Right renal pelvis (tissue), 4 donors: ENCODE measurements at regions not wholly inside any gene's neighbourhood (a gene's known extent, or its start where the extent isn't known, plus 50 kb on each side); places are given as distances from the start of the nearest gene placed in this dataset.

Experiments
- DNase-seq, 4 donors: peaks; one replicate each; pipeline ENCODE4 v3.0.0-alpha.2; 2013; ENCODE audit warnings: low read depth in 4 of 4, low spot score in 3 of 4, missing footprints in 1 of 4

DNA sequence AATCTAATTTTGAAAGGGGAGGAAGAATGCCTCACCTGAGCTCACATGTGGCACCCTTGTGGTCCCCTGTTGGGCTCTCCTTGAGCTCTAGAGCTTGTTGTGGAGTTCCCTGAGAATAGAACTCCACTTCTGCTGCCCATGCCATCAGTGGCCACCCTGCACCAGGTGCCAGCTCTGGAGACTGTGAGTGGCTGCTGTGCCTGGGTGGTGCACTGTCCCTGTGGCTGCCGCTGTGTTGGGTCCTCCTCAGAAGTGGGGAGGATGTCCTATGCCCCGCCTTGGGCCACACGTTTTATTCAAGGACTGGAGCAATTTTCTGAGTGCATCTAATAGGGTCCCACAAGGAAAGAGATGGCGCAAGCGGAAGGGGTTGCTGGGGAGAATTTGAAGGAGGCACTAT is 67.9 kb upstream of the MAP3K7 start:
- no peak for DNase-seq

GRCh38 chr6:90654166-90654565 is 67.3 kb upstream of the MAP3K7 start:
- DNase-seq, result no peak

- DNase-seq, result no peak
Observed at GRCh38 chr6:90653750-90654149, 66.9 kb upstream of the MAP3K7 start.

- no peak for DNase-seq
Observed at GRCh38 chr6:90650041-90650940, 63.4 kb upstream of the MAP3K7 start.

DNA sequence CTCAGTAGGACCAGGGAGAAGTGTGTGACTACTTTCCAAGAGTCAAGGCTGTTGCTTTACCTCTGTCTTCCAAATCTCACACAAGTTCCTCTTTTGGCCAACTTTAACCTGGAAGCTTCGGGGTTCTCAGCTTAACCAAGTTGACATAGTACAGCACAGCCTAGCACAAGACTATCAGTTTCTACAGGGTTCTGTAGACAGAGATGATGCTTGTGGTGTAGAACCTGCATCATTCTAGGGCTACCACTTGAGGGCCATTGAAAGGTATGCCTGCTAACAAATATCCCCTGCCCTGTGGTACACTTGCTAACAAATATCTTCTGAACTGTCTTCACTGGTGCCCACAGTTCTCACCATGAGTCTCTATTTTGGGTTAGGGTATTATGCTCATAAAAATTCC is 62.0 kb upstream of the MAP3K7 start:
- no peak for DNase-seq

DNA sequence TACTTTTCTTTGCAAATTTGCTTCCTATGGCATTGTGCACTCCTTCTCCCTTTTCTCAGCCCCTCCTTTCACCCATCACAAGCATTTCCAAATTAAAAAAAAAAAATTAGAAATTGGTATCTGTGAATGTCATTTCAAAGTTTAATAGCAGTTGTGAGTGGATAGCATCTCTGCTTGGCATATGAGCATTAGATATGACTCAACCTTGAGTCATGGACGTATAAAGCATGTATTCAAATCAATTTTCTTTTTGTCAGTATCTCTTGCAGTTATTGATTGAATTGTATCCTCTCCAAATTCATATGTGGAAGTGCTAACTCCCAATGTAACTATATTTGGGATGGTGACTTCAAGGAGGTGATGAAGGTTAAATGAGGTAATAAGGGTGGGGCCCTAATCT is 60.1 kb upstream of the MAP3K7 start:
- DNase-seq, result no peak

- DNase-seq, result no peak
Observed at GRCh38 chr6:90645634-90646033, 58.8 kb upstream of the MAP3K7 start.

DNA sequence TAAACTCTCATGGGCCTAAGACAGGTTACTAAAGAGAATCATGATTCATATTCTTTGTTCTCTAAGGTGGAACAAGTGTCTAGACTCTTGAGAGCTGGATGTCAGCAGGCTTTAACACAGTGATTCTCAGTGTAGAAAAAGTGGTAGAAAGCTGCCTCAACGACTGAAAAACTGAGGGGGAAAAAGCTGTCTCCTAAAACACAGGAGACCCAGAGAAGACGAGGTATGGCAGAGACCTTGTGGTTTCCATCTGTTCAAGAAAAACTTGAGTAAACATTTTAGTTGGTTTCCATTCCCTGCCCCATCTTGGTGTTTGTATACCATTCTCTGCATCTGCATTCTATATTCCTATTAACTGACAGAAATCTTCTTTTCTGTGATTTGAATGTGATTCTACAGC is 57.6 kb upstream of the MAP3K7 start:
- no peak for DNase-seq

- DNase-seq, result peak in 1 of 4 donors; percentile 13
Observed at GRCh38 chr6:90643381-90643780, 56.5 kb upstream of the MAP3K7 start.

- no peak for DNase-seq
Observed at GRCh38 chr6:90637320-90637719, 50.4 kb upstream of the MAP3K7 start.
